ENCODE measurements at regions not wholly inside any gene's neighbourhood (a gene's known extent, or its start where the extent isn't known, plus 50 kb on each side); places are given as distances from the start of the nearest gene placed in this dataset.

GRCh38 chr1:24987424-24987823 is 57.3 kb upstream of the RUNX3 start:
- Histone ChIP-seq H3K9me3 (ENCODE audit: low read depth, low read length) (no peaks in the 10 kb centered on the region), H3K9ac (ENCODE audit: insufficient read length) (no peak overlapping the region), H3K36me3 (ENCODE audit: insufficient read depth, low read length) (no peaks in the 10 kb centered on the region), H3K27ac (no peak overlapping the region), H3K4me3 (no peak overlapping the region)
- no peak for TF ChIP-seq POLR2AphosphoS5 (IDR thresholded peaks at IDR 0.05; ENCODE audit: borderline replicate concordance, low read depth, low read length)
- TF ChIP-seq EZH2 (IDR thresholded peaks at IDR 0.05) = no peak
- no peak for TF ChIP-seq FOXP2 (optimal IDR thresholded peaks at IDR 0.05; ENCODE audit: control extremely low read depth, extremely low read length, insufficient read depth)
- DNase-seq (ENCODE audit: low read depth, low spot score) = no peak

GRCh38 chr1:24986372-24986965 is 56.4 kb upstream of the RUNX3 start:
- no peak for TF ChIP-seq FOXP2 (optimal IDR thresholded peaks at IDR 0.05; ENCODE audit: control extremely low read depth, extremely low read length, insufficient read depth)
- TF ChIP-seq EZH2 (IDR thresholded peaks at IDR 0.05) = no peak
- TF ChIP-seq POLR2AphosphoS5 (IDR thresholded peaks at IDR 0.05; ENCODE audit: borderline replicate concordance, low read depth, low read length) = no peak
- Histone ChIP-seq H3K27ac (no peak overlapping the region), H3K36me3 (ENCODE audit: insufficient read depth, low read length) (no peaks in the 10 kb centered on the region), H3K9ac (ENCODE audit: insufficient read length) (no peak overlapping the region), H3K4me3 (no peak overlapping the region), H3K9me3 (ENCODE audit: low read depth, low read length) (no peaks in the 10 kb centered on the region)
- DNase-seq (ENCODE audit: low read depth, low spot score) = no peak

GRCh38 chr1:24985737-24986136 is 55.7 kb upstream of the RUNX3 start:
- Histone ChIP-seq H3K9ac (ENCODE audit: insufficient read length) (no peak overlapping the region), H3K36me3 (ENCODE audit: insufficient read depth, low read length) (no peaks in the 10 kb centered on the region), H3K27ac (no peak overlapping the region), H3K4me3 (no peak overlapping the region), H3K9me3 (ENCODE audit: low read depth, low read length) (no peaks in the 10 kb centered on the region)
- no peak for DNase-seq (ENCODE audit: low read depth, low spot score)
- TF ChIP-seq POLR2AphosphoS5 (IDR thresholded peaks at IDR 0.05; ENCODE audit: borderline replicate concordance, low read depth, low read length) = no peak
- no peak for TF ChIP-seq EZH2 (IDR thresholded peaks at IDR 0.05)
- no peak for TF ChIP-seq FOXP2 (optimal IDR thresholded peaks at IDR 0.05; ENCODE audit: control extremely low read depth, extremely low read length, insufficient read depth)

- H3K4me3 ChIP-seq = no peak overlapping the region
- H3K9me3 ChIP-seq (ENCODE audit: low read depth, low read length) = no peaks in the 10 kb centered on the region
- DNase-seq (ENCODE audit: low read depth, low spot score) = no peak
- no peak for TF ChIP-seq FOXP2 (optimal IDR thresholded peaks at IDR 0.05; ENCODE audit: control extremely low read depth, extremely low read length, insufficient read depth)
- no peak for TF ChIP-seq POLR2AphosphoS5 (IDR thresholded peaks at IDR 0.05; ENCODE audit: borderline replicate concordance, low read depth, low read length)
- TF ChIP-seq EZH2 (IDR thresholded peaks at IDR 0.05) = no peak
- H3K9ac ChIP-seq (ENCODE audit: insufficient read length) = no peak overlapping the region
- no peak overlapping the region for H3K27ac ChIP-seq
- no peaks in the 10 kb centered on the region for H3K36me3 ChIP-seq (ENCODE audit: insufficient read depth, low read length)
Measured at GRCh38 chr1:24984800-24985522, 54.9 kb upstream of the RUNX3 start.

GRCh38 chr1:24984300-24984699 is 54.2 kb upstream of the RUNX3 start:
- no peak for TF ChIP-seq EZH2 (IDR thresholded peaks at IDR 0.05)
- TF ChIP-seq POLR2AphosphoS5 (IDR thresholded peaks at IDR 0.05; ENCODE audit: borderline replicate concordance, low read depth, low read length) = no peak
- TF ChIP-seq FOXP2 (optimal IDR thresholded peaks at IDR 0.05; ENCODE audit: control extremely low read depth, extremely low read length, insufficient read depth) = no peak
- no peak overlapping the region for H3K4me3 ChIP-seq

GRCh38 chr1:24983006-24983680 is 53.1 kb upstream of the RUNX3 start:
- Histone ChIP-seq H3K27ac (no peak overlapping the region), H3K4me3 (no peak overlapping the region), H3K36me3 (ENCODE audit: insufficient read depth, low read length) (no peaks in the 10 kb centered on the region), H3K9me3 (ENCODE audit: low read depth, low read length) (no peaks in the 10 kb centered on the region), H3K9ac (ENCODE audit: insufficient read length) (no peak overlapping the region)
- TF ChIP-seq FOXP2 (optimal IDR thresholded peaks at IDR 0.05; ENCODE audit: control extremely low read depth, extremely low read length, insufficient read depth) (no peak), EZH2 (IDR thresholded peaks at IDR 0.05) (no peak), POLR2AphosphoS5 (IDR thresholded peaks at IDR 0.05; ENCODE audit: borderline replicate concordance, low read depth, low read length) (no peak)
- DNase-seq (ENCODE audit: low read depth, low spot score) = no peak

More at GRCh38 chr1:24984300-24984699, 54.2 kb upstream of the RUNX3 start:
- no peak overlapping the region for H3K9ac ChIP-seq (ENCODE audit: insufficient read length)
- no peaks in the 10 kb centered on the region for H3K9me3 ChIP-seq (ENCODE audit: low read depth, low read length)
- no peak for DNase-seq (ENCODE audit: low read depth, low spot score)
- H3K27ac ChIP-seq = no peak overlapping the region
- no peaks in the 10 kb centered on the region for H3K36me3 ChIP-seq (ENCODE audit: insufficient read depth, low read length)

- no peak for TF ChIP-seq EZH2 (IDR thresholded peaks at IDR 0.05)
- TF ChIP-seq FOXP2 (optimal IDR thresholded peaks at IDR 0.05; ENCODE audit: control extremely low read depth, extremely low read length, insufficient read depth) = no peak
- TF ChIP-seq POLR2AphosphoS5 (IDR thresholded peaks at IDR 0.05; ENCODE audit: borderline replicate concordance, low read depth, low read length) = no peak
- Histone ChIP-seq H3K36me3 (ENCODE audit: insufficient read depth, low read length) (no peaks in the 10 kb centered on the region), H3K27ac (no peak overlapping the region), H3K9me3 (ENCODE audit: low read depth, low read length) (no peaks in the 10 kb centered on the region), H3K4me3 (no peak overlapping the region), H3K9ac (ENCODE audit: insufficient read length) (no peak overlapping the region)
- no peak for DNase-seq (ENCODE audit: low read depth, low spot score)
Measured at GRCh38 chr1:24981631-24982005, 51.5 kb upstream of the RUNX3 start.

GRCh38 chr1:24980836-24981630 is 51.0 kb upstream of the RUNX3 start:
- TF ChIP-seq FOXP2 (optimal IDR thresholded peaks at IDR 0.05; ENCODE audit: control extremely low read depth, extremely low read length, insufficient read depth) = no peak
- no peak for TF ChIP-seq POLR2AphosphoS5 (IDR thresholded peaks at IDR 0.05; ENCODE audit: borderline replicate concordance, low read depth, low read length)
- no peak for TF ChIP-seq EZH2 (IDR thresholded peaks at IDR 0.05)
- Histone ChIP-seq H3K4me3 (no peak overlapping the region), H3K36me3 (ENCODE audit: insufficient read depth, low read length) (no peaks in the 10 kb centered on the region), H3K9ac (ENCODE audit: insufficient read length) (no peak overlapping the region), H3K9me3 (ENCODE audit: low read depth, low read length) (no peaks in the 10 kb centered on the region), H3K27ac (no peak overlapping the region)
- DNase-seq (ENCODE audit: low read depth, low spot score) = no peak
